HG03159 (cell line): ENCODE measurements at regions not wholly inside any gene's neighbourhood (a gene's known extent, or its start where the extent isn't known, plus 50 kb on each side); places are given as distances from the start of the nearest gene placed in this dataset.
"Not testable (repeated sequence)": the region's sequence is repeated elsewhere in the genome, so short reads cannot be mapped to it uniquely, and the experiment has no call there.

ENCODE experiments used
- ATAC-seq: cut with Tn5 transposase; IDR thresholded peaks from one replicate; pipeline ENCODE4 v1.9.1; 2021; ENCODE audit warnings: mild to moderate bottlenecking, moderate library complexity; ENCODE audit not compliant: unreplicated experiment

DNA sequence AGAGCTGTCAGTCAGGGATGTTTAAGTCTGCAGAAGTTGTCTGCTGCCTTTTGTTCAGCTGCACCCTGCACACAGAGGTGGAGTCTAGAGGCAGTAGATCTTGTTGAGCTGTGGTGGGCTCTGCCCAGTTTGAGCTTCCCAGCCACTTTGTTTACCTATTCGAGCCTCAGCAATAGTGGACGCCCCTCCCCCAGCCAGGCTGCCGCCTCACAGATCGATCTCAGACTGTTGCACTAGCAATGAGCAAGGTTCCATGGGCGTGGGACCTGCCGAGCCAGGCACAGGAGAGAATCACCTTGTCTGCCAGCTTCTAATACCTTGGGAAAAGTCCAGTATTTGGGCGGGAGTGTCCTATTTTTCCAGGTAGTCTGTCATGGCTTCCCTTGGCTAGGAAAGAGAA, 225.1 kb upstream of the RASA1 start:
- ATAC-seq: no peak

DNA sequence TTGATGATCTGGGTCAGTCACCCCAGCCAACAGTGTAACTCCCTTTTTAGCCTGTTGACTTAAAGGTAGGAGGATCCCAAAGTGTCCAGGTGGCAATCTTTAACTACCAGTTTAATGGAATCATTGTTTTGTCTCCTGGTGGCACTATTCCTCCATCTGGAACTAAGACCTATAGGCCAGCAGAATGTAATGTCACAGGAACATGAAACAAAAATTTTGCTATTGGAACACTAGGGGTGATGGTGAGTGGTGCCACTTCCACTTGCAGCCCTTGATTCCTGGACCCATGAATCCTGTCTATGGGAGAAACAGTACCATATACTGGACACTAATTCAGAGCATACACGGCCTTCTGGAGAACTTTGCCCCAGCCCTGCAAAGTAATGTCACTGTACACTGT, 219.5 kb upstream of the RASA1 start:
- no peak for ATAC-seq

DNA sequence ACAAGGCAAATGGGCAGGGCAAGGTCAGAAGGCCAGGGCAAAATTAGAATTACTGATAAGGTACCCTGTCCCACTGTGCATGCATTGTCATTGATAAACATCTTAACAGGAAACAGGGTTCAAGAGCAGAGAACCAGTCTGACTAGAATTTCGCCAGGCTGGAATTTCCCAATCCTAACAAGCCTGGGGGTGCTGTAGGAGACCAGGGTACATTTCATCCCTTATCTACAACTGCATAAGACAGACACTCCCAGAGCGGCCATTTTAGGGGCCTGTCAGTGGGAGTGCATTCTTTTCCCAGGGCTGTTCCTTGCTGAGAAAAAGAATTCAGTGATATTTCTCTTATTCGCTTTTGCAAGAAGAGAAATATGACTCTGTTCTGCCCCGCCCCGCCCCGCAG, 218.7 kb upstream of the RASA1 start:
- not testable (repeated sequence) for ATAC-seq

DNA sequence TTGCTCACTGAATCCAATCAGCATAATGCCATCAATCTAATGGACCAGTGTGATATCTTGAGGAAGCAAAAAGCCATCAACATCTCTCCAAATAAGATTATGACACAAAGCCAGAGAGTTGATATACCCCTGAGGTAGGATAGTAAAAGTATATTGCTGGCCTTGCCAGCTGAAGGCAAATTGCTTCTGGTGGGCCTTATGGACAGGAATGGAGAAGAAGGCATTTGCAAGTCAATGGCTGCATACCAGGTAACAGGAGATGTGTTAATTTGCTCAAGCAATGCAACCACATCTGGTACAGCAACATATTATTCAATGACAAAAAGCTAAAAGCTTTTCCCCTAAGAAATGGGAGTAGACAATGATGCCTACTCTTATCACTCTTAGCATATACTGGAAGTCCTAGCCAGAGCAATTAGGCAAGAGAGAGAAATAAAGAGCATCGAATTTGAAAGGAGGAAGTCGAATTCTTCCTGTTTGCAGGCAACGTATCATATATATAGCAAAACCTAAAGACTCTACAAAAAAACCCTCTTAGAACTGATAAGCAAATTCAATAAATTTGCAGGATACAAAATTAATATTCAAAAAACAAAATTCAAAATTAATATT, 216.1 kb upstream of the RASA1 start:
- ATAC-seq: no peak

GRCh38 chr5:87053146-87053545, 214.5 kb upstream of the RASA1 start:
- no peak for ATAC-seq

GRCh38 chr5:87054821-87055220, 212.9 kb upstream of the RASA1 start:
- no peak for ATAC-seq

- no peak for ATAC-seq
Observed at GRCh38 chr5:87061046-87061445, 206.6 kb upstream of the RASA1 start.

- no peak for ATAC-seq
Observed at GRCh38 chr5:87069311-87069710, 198.4 kb upstream of the RASA1 start.

DNA sequence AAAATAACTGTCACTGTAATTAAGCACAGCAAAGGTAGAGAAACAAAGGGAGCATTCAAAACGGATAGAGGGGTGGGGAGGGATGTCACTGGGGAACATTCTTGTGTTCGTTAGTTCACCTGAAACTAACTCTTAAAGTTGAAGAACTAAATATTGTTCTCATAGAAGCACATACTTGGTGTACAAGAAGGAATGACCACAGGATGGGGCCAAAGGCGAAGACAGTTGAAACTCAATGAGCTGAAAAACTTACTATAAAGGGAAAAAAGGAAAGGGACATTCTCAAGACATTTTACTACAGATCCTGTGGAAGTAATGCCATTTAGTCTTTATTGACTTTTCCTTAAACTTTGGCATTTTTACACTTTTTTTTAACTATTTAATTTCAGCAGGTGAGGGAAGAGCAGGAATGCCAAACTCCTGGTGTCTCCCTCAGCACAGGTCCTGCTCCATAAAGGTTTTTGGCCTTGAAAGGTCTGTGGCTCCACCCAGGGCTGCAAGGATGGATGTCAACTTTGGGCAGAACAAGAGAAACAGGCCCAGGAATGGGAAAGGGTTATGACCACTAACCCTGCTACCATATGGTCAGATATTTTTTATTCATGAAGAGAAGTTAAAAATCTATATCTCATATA, 197.6 kb upstream of the RASA1 start:
- ATAC-seq: no peak

- ATAC-seq: no peak
Observed at GRCh38 chr5:87074072-87074471, 193.6 kb upstream of the RASA1 start.

GRCh38 chr5:87074934-87075541, 192.6 kb upstream of the RASA1 start:
- ATAC-seq: peak; percentile 91

- no peak for ATAC-seq
Observed at GRCh38 chr5:87076411-87076810, 191.3 kb upstream of the RASA1 start.

- ATAC-seq: no peak
Observed at GRCh38 chr5:87076931-87077330, 190.8 kb upstream of the RASA1 start.

DNA sequence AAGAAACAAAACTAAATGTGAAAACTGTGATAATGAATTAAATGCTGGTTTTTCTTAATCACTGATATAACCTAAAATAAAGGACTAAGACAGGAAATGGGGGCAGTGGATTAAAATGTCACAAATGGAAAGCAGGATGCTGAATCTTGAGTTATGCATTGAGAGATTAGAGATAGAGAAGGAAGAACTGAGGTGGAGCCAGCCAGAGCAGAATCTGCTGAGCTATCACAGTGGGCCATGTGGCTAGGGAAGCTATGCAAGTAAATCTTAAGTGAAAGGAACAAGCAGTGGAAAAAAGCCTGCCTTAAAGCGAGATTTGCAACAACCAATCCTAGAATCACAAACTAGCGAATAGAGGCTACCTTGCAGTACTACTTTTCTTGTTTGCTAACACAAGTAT, 188.5 kb upstream of the RASA1 start:
- ATAC-seq: no peak

DNA sequence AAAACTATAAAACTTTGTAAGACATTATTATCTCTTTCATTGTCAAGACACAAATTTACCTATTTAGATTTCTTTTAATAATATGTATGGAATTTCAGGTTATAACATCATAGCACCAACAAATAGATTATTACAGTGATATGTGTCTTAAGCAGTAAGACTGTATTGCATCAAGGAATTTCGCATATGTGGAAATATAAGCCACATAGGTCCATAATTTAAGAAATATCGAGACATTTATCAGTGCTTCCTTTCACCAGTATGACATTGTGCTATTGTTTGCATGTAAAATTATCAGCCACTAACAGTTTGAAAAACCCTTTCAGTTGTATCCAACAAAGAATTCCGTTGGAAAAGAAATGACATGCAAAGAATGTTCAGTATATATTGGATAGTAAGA, 186.7 kb upstream of the RASA1 start:
- ATAC-seq: no peak

DNA sequence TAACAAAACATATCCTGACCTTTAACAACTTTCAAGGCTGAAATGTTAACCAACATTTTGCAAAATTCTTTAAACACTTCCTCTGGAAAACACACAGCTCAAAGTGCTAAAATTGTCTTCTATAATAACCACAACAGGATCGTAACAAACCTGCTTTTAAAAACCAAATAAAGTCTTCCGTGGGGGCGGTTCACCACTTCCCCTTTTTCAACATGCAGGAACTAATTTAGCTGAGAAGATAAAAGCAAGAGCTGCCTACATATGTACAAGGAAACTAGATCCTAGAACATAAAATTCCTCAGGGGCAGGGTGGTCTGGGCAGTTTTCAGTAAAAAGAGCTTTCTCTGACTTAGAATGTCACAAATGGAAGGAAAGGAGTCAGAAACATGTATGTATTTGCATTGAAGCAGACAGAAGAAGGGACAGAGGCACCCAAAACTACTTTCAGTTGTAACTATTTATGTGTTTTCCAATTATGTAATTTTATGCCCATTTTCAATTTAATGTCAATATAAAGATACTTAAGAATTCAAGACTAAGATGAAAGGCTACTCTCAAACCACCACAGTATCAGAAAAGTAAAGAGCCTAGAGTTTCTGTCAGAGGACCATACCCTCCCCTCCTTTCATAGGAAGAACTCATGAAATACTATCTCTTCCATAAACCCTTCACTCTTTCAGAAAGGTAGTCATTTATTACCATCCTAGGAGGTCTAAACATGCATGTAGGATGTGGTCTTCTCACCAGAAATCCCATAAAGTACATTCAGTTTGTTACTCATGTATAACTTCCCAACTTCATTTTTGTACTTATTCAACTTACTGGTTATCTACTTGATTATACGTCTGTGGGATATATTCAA, 185.9 kb upstream of the RASA1 start:
- peak; percentile 89 for ATAC-seq

DNA sequence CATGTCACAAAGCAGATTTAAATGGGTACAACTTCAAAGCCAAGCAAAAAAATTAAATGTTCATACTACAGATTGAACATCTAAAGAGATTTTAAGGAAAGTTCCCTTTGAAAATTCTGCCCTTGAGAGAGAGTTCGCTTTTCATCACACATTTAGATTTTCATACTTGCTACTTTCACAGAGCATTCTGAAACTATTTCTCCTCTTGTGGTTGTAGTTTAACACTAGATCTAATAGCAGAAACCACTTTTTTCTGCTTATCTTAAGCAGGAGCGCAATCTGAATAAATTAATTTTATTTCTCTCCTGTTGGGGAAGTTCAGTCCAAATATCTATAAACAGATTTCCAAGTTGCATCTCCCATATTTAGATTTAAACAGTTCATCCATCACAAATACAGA, 173.3 kb upstream of the RASA1 start:
- ATAC-seq: no peak

DNA sequence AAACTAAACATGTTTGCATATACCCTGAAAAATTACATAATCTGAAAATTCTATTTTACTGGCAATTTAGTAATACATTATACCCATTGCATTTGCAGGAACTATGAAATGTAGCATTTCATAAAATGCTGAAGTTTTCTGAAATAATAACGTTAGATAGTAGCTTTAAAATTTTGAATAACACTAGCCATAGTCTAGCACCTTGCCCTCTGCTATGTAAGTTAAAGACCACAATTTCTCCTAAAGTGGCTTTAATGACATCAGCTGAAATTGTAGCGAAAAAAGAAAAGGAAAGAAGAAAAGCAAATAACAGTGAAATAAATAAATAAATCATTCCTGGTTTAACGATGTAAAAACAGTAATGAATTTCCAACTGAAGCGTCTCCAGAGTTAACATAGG, 172.8 kb upstream of the RASA1 start:
- ATAC-seq: no peak

DNA sequence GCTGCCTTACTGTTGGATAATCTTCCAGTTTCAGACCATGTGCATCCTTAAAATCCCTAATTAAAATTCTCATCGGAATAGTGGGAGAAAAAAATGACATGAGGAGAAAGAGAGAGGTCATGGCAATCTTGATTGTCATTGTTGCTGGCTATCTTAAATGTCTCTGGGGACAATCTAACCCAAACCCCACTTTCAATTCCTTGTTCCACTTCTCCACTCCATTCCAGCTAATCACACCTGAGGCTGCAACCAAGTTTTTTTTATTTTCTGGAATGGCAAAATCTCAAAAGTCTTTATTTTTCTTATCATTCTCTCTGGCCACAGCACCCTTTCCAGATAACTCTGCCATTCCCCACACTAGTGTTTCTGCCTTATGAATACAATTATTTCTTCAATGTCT, 171.9 kb upstream of the RASA1 start:
- ATAC-seq: no peak

DNA sequence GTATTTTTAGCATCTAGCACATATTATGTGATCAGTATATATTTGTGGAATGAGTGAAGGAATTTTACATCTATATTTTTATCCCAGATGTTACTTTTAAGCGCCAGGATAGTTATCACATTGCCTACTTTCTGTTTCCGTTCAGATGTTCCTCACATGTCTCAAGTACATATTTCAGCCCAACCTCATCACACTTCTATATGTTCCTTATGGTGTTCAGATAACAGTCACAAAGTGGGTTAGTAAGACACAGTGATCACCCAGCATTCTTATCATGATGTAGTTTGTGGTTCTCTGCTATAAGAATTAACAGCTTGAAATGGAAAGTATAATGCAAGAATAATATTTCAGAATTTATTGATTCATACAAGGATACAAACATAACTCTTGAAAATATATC, 170.0 kb upstream of the RASA1 start:
- ATAC-seq: no peak

DNA sequence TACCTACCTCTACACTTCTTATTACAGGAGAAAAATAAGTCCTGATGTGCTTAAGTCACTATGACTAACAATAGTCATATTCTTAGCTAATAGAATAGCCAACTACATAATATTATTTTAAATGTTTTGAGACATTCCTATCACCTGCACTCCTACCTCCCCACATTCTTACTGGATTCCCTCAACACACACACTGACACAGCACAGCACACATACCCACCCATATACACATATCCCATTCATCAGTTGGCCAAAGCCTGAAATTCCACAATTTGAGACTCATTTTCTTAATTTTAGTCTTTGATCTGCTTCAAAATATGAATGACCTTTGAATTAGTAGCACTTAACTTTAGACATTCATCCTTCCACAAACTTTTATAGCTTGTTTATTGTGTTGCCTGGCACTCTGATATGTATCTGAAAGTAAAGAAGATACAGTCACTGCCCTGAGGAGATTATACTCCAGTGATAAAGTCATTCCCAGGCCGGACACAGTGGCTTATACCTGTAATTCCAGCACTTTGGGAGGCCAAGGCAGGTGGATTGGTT, 168.3 kb upstream of the RASA1 start:
- ATAC-seq: no peak
